ENCODE measurements at regions not wholly inside any gene's neighbourhood (a gene's known extent, or its start where the extent isn't known, plus 50 kb on each side); places are given as distances from the start of the nearest gene placed in this dataset.

DNA sequence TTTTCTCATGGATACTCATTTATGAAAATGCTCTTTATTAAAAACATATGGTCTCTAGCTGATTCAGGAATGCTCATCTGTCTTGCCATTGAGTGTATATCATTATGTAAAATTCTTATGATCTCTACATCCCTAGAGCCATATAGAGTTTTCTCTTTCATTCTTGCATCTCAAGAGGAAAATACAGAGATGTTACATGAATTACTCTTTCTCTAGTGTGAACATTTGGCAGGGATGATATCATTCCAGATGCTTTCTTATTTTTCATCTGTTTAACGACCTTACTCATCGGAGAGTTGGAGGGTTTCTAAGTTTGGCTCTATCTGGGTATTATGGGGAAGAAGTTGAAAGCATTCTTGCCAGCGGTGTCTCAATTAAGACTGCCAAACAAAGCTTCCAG, 202.9 kb upstream of the SLC7A11 start:
- no peak for TF ChIP-seq GATA3 (IDR thresholded peaks at IDR 0.05; ENCODE audit: low read depth, low read length)
- no peak for TF ChIP-seq GATA2 (IDR thresholded peaks at IDR 0.05; ENCODE audit: low read depth, low read length)

DNA sequence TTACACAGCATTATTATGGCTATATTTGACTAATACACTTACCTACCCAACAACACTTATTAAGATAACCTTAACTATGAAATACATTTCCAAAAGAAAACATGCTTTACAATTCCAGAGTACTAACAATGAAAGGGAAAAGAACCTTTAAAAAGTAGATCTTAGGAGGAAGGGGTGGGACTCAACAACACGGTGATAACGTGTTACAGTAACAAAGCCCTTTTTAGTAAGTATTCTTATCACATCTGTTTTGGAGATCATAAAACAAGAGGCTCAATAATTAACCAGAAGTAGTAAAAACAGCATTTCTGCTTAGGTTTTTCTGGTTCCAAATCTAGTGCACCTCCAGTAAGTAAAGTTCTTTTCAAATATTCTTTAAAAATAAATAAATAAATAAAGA, 202.1 kb upstream of the SLC7A11 start:
- TF ChIP-seq GATA3 (IDR thresholded peaks at IDR 0.05; ENCODE audit: low read depth, low read length) (no peak), GATA2 (IDR thresholded peaks at IDR 0.05; ENCODE audit: low read depth, low read length) (no peak)

DNA sequence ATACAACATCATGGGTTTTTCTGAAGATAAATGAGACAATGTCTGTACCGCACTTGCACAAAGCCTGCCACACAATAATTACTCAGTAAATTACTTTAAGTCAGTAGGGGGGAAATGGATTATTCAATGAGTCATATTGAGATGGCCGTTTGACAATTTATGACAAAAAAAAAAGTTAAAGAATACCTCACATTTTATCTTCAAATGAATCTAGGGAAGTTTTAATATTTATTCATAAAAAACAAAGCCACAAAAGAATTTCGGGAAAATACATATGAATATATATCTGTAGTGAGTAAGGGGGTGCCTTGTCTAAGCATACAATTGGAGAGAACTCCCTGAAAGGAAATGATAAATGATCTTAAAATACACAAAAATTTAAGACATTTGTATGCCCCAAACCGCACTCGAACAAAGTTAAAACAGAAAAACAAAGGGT, 197.0 kb upstream of the SLC7A11 start:
- no peak for TF ChIP-seq GATA2 (IDR thresholded peaks at IDR 0.05; ENCODE audit: low read depth, low read length)
- TF ChIP-seq GATA3 (IDR thresholded peaks at IDR 0.05; ENCODE audit: low read depth, low read length) = no peak

DNA sequence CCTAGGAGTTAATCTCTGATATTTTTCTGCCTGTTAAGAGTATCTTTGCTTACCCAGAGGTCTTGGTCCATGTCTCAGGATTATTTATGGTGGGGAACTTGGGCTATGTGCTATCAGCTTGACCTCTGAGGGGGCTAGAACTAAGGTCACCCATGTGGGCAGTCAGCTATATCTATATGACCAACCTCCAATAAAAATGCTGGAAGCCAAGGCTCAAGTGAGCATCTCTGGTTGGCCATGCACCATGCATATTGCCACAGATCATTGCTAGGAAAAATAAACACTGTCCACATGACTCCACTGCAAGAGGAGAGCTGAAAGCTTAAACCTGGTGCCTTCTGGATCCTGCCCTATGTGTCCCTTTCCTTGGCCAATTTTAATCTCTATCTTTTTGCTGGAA, 196.5 kb upstream of the SLC7A11 start:
- TF ChIP-seq GATA3 (IDR thresholded peaks at IDR 0.05; ENCODE audit: low read depth, low read length) (no peak), GATA2 (IDR thresholded peaks at IDR 0.05; ENCODE audit: low read depth, low read length) (no peak)

DNA sequence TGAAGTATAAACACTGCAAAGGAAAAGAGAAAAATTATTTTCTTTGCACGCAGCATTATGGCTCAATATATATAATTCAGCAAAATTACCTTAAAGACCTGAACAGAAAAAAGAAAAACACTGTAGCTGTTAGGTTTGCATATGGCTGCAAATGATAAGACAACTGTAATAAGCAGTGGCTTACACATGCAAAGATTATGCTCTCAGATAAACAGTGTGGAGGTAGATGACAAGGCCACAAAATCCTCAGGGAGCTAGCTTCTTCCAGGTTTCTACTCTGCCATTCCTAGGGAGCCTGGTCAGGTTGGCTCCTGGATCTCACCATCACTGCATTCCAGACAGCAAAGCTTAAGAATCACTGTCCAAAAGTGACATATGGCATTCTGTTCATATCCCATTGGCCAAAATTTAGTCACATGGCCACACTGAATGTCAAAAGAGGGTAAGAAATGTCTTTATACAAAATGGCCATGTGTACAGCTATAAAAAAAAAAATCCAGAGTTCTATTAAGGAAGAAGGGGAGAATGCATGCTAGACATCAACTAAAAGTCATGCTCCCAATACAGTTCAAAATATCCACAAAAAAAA, 195.2 kb upstream of the SLC7A11 start:
- TF ChIP-seq GATA3 (IDR thresholded peaks at IDR 0.05; ENCODE audit: low read depth, low read length) (no peak), GATA2 (IDR thresholded peaks at IDR 0.05; ENCODE audit: low read depth, low read length) (peak; percentile 16; the same call in 1 of the 2 replicates)

DNA sequence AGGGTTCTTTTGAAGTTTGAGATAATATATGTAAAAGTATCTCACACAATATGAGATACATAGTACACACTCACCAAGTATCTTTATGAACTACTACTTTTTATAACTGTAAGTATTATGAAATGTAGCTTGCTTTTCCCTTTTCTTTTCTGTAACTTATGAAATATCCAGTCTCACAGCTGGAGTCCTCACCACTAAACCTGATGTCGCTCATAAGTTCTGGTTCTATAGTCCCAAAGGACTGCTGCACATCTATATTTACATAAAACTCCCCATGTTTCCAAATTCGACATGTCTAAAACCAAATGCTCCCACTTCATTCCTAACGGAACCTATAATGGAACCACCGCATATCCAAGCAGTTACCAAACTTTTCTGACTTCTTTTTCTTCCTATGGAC, 186.5 kb upstream of the SLC7A11 start:
- TF ChIP-seq GATA2 (IDR thresholded peaks at IDR 0.05; ENCODE audit: low read depth, low read length) = no peak
- TF ChIP-seq GATA3 (IDR thresholded peaks at IDR 0.05; ENCODE audit: low read depth, low read length) = no peak

DNA sequence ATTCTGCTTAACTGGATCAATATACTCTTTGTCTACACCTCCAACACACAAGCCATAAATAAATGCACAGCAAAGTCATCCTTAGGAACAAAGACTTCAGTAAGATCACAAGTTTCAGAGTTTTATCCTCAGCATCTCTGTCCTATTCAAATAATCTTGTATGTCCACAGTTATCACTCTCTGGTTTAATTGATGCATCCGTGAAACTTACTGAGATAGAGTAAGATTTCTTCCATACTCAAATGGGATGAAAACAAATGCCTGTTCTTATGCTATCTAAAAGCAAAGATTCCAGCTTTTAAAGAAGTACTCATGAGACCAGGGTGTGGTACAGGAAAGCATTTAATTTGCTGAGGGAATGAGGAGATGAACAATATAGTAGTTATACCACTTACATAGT, 184.6 kb upstream of the SLC7A11 start:
- TF ChIP-seq GATA2 (IDR thresholded peaks at IDR 0.05; ENCODE audit: low read depth, low read length) = no peak
- no peak for TF ChIP-seq GATA3 (IDR thresholded peaks at IDR 0.05; ENCODE audit: low read depth, low read length)

DNA sequence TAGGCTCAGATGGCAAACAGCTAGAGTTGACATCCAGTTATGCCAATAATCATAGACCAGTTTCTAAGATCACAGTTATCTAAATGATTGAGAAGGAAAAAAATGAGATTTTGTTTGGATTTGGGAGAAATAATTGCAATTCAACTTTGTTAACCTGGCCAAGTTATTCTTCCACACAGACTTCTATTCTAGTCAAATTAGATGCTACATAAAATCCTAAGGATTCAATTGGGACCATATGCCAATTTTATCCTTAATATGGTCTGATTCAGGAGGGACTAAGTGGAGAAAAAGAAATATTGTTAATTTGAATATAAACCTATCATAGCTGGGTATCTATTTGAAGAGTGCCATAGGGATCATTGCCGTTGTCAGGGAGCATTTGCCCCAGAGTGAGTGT, 178.3 kb upstream of the SLC7A11 start:
- TF ChIP-seq GATA3 (IDR thresholded peaks at IDR 0.05; ENCODE audit: low read depth, low read length) = no peak
- TF ChIP-seq GATA2 (IDR thresholded peaks at IDR 0.05; ENCODE audit: low read depth, low read length) = no peak

DNA sequence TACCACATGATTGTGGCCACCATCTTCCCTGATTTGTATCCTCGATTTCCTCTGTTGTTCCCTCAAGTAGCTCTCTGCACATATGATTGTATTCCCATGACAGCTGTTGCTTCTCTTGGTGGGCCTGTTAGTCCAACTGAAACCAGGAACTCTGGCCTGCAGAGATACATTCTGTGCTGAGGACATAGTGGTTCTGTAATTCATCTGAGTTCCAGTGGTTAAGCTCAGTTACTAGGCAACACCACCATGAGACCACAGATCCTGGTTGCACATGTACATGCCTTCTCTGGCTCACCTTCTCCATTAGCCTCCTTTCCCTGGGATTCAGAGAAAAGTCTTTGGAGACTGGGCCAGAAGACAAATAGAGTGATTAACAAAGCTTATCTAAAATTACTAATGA, 172.1 kb upstream of the SLC7A11 start:
- no peak for TF ChIP-seq GATA2 (IDR thresholded peaks at IDR 0.05; ENCODE audit: low read depth, low read length)
- TF ChIP-seq GATA3 (IDR thresholded peaks at IDR 0.05; ENCODE audit: low read depth, low read length) = no peak

DNA sequence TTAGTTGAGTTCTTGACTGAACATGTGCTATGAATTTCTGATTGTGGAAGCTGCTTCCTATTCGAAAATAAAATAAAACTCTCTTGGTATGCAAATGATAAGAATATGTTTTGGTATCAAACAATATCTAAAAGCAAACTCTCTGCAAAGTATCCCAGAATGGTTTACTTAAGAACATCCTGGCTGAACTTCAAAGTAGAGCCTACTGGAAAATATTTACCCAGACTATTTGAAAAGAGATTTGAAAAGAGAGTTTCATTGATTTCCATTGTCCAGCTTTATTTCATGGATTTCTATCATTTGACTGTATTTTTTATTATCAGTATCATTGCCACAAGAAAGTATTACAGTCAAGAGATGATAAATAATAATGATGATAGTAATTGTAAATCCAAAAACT, 171.1 kb upstream of the SLC7A11 start:
- TF ChIP-seq GATA3 (IDR thresholded peaks at IDR 0.05; ENCODE audit: low read depth, low read length) = no peak
- no peak for TF ChIP-seq GATA2 (IDR thresholded peaks at IDR 0.05; ENCODE audit: low read depth, low read length)

DNA sequence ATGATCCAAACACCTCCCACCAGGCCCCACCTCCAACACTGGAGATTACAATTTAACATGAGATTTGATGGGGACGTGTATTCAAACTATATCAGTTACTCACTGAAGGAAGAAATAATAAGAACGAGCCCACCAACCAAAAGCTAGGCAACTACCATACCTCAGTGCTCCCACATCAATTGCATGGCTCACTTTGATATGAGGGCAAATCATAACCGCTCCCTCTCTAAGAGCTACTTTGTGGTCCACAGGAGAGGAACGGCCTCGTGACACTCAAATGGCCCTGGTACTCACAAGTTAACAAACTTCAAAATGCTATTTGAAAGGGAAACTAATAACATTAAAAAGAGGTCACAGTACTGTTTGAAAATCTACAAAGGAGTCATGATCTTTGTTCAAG, 170.7 kb upstream of the SLC7A11 start:
- TF ChIP-seq GATA2 (IDR thresholded peaks at IDR 0.05; ENCODE audit: low read depth, low read length) (no peak), GATA3 (IDR thresholded peaks at IDR 0.05; ENCODE audit: low read depth, low read length) (no peak)

DNA sequence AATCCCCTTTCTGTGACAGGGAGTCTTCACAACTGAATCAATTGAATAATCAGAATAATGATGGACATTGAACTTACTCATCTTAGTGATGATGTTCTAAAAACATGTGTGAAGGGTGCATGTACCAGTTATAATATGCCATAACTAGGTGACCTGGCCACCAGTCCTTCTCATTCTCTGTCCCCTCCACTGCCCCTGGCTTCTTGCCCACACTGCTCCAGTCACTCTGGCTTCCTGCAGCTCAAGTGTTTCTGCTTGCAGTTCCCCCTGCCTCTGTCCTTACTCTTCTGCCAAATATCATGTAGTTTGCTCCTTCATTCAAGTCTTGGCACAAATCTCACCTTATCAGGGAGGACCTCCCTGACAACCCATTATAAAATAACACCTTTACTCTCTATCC, 168.1 kb upstream of the SLC7A11 start:
- no peak for TF ChIP-seq GATA2 (IDR thresholded peaks at IDR 0.05; ENCODE audit: low read depth, low read length)
- no peak for TF ChIP-seq GATA3 (IDR thresholded peaks at IDR 0.05; ENCODE audit: low read depth, low read length)

DNA sequence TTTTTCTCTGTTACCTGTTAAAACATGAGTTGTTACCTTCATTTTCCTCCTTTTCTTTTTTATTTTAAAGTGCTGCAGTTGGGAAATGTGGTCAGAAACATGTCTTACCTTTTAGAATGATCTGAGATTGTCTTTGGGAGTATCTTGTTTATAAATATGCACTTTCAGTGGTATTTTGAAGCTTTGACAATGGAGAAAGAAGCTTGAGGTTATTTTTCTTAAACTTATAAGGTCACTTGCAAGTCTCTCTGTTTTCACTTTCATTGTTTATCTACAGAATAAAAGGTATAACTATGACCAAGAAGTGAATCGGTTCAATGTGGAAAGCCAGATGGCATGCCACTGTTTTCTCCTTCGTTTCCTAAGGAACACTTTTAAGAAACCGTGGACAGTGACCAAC, 167.5 kb upstream of the SLC7A11 start:
- TF ChIP-seq GATA3 (IDR thresholded peaks at IDR 0.05; ENCODE audit: low read depth, low read length) (no peak), GATA2 (IDR thresholded peaks at IDR 0.05; ENCODE audit: low read depth, low read length) (no peak)

DNA sequence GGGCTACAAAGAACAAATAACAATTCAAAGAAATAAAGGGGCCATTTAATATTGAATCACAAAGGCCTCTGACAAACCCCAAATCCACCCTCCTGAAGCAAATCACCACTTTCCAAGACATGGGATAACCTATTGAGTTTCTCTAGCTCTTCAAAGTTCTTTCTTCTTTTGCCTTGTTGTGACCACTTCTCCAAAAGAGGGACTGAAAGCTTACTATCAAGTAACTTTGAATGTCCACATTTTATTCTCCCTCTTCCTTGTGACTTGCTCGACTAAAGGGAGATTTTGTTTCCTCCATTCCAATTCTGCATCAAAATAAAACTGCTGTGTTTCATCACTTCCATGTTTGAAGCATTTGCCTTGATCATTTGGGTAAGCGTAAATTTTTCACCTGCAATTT, 166.6 kb upstream of the SLC7A11 start:
- TF ChIP-seq GATA3 (IDR thresholded peaks at IDR 0.05; ENCODE audit: low read depth, low read length) (no peak), GATA2 (IDR thresholded peaks at IDR 0.05; ENCODE audit: low read depth, low read length) (no peak)

DNA sequence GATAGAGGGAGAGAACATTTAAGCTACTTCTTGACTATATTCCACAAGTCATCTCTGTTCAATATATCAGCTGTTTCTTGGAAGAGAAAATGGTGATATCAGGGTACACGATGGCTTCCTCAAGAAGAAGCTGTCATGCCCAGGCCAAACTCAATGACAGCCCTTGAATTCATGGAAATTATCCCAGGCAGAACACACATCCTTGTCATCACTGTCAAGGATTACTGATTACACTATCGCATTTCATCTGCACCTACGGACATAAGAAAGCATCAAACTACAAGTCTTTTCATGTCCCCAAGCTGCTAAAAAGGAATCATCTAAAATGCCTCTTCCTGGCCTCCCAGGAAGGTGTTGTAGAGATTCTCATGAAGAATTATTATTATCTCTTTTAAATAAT, 165.2 kb upstream of the SLC7A11 start:
- no peak for TF ChIP-seq GATA2 (IDR thresholded peaks at IDR 0.05; ENCODE audit: low read depth, low read length)
- no peak for TF ChIP-seq GATA3 (IDR thresholded peaks at IDR 0.05; ENCODE audit: low read depth, low read length)

DNA sequence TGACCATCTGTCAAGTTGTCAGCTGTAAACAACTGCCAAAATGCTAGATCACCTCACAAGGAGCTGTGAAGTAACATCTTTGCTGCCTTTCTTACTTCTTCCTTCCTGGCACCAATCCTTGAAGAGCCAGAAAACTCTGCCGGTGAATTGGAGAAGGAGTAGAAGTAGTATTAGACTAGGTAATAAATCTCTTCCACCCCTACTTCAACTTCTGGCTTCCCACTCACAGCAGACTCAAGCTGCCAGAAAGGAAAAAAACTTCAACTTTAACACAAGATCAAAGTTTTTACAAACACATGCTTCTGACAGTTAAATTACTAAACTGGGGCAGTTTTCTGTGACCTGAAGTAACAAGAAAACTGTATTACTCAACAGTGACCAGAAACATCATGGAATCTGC, 164.7 kb upstream of the SLC7A11 start:
- no peak for TF ChIP-seq GATA3 (IDR thresholded peaks at IDR 0.05; ENCODE audit: low read depth, low read length)
- no peak for TF ChIP-seq GATA2 (IDR thresholded peaks at IDR 0.05; ENCODE audit: low read depth, low read length)

All from SH-SY5Y (cell line).